Transverse colon (tissue), 1 donor: ENCODE measurements at regions not wholly inside any gene's neighbourhood (a gene's known extent, or its start where the extent isn't known, plus 50 kb on each side); places are given as distances from the start of the nearest gene placed in this dataset.
"Not testable (repeated sequence)": the region's sequence is repeated elsewhere in the genome, so short reads cannot be mapped to it uniquely, and the experiment has no call there.

Experiments used
- EP300 ChIP-seq: sonication (generic); formaldehyde crosslinking; IDR thresholded peaks from one replicate; pipeline ENCODE4 v1.6.1; 2017; ENCODE audit warnings: antibody characterized with exemption, low read depth
- POLR2A ChIP-seq: fragments of 450-650 bp; IDR thresholded peaks from one replicate; pipeline ENCODE4 v1.6.1; 2016; ENCODE audit warnings: antibody characterized with exemption, mild to moderate bottlenecking, moderate library complexity

DNA sequence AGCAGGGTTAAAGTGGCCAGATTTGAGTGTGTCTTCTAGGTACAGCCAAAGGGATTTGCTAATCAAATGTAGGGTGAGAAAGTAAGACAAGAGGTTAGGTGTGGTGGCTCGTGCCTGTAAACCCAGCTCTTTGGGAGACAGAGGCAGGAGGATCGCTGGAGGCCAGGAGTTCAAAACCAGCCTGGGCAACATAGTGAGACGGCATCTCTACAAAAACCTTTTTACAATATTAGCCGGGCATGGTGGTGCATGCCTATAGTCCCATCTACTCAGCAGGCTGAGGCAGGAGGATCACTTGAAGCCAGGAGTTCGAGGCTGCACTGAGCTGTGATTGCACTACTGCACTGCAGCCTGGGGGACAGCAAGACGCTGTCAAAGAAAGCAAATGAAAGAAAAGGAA, 294.5 kb downstream of the GOLGA6L6 start:
- TF ChIP-seq EP300, POLR2A: not testable (repeated sequence)
